CD4-positive, alpha-beta T cell (primary cell): ENCODE measurements at regions not wholly inside any gene's neighbourhood (a gene's known extent, or its start where the extent isn't known, plus 50 kb on each side); places are given as distances from the start of the nearest gene placed in this dataset.

Source experiments
- ATAC-seq: fragments of 200-7000 bp; cut with Tn5 transposase; one replicate; pipeline ENCODE4 v1.10.0; 2022; ENCODE audit warnings: mild to moderate bottlenecking; ENCODE audit not compliant: poor library complexity
- CTCF ChIA-PET: fragments of 350-600 bp; sonication (Branson Sonifier 250); formaldehyde crosslinking; loops from one replicate; lab custom pipeline; 2021; ENCODE audit warnings: antibody characterized with exemption, inconsistent platforms; lab: Charles Lee
- POLR2A ChIA-PET: fragments of 350-600 bp; sonication (Branson Sonifier 250); formaldehyde crosslinking; loops from one replicate; lab custom pipeline; 2021; ENCODE audit warnings: antibody characterized with exemption, inconsistent platforms; lab: Charles Lee
- DNase-seq, 14 experiments: peaks; one replicate each; pipeline ENCODE4 v3.0.0-alpha.2; 2013 to 2020; ENCODE audit warnings: mixed read lengths in 2 of 14
- H3K27ac ChIP-seq, 2 donors: one replicate each; pipeline versions ENCODE4 v1.5.1 to v1.7.0; 2013; ENCODE audit warnings: low read length in 2 of 2, low read depth in 1 of 2, mild to moderate bottlenecking in 1 of 2
- H3K27me3 ChIP-seq, 2 experiments: 1 replicate in 1 of 2; 2 replicates in 1 of 2; pipeline versions ENCODE4 v1.6.1 to v1.7.0; 2013; ENCODE audit warnings: low read length in 2 of 2, control low read depth in 1 of 2, mild to moderate bottlenecking in 1 of 2, moderate library complexity in 1 of 2; ENCODE audit not compliant: insufficient read depth in 2 of 2, control insufficient read depth in 1 of 2
- H3K36me3 ChIP-seq: one replicate; pipeline ENCODE4 v1.6.1; 2013; ENCODE audit warnings: low read length, control low read depth; ENCODE audit not compliant: insufficient read depth
- H3K4me1 ChIP-seq: one replicate; pipeline ENCODE4 v1.6.1; 2013; ENCODE audit warnings: low read length, control low read depth; ENCODE audit not compliant: insufficient read depth
- H3K4me3 ChIP-seq: one replicate; pipeline ENCODE4 v1.5.1; 2013; ENCODE audit warnings: mild to moderate bottlenecking, low read length, moderate library complexity
- H3K9me3 ChIP-seq, 2 experiments: 1 replicate in 1 of 2; 2 replicates in 1 of 2; pipeline versions ENCODE4 v1.6.1 to v1.7.0; 2013; ENCODE audit warnings: low read length in 2 of 2, mild to moderate bottlenecking in 2 of 2, control low read depth in 1 of 2, moderate library complexity in 1 of 2; ENCODE audit not compliant: control insufficient read depth in 1 of 2, insufficient read depth in 1 of 2
- H3K27ac Mint-ChIP-seq: one replicate; pipeline ENCODE4 v1.8.0; 2020; ENCODE audit warnings: mixed read lengths
- H3K27me3 Mint-ChIP-seq: one replicate; pipeline ENCODE4 v1.8.0; 2021; ENCODE audit warnings: mixed read lengths
- H3K36me3 Mint-ChIP-seq: one replicate; pipeline ENCODE4 v1.8.0; 2021; ENCODE audit warnings: low read depth, mixed read lengths
- H3K4me1 Mint-ChIP-seq: one replicate; pipeline ENCODE4 v1.8.0; 2021; ENCODE audit warnings: low read depth, mixed read lengths
- H3K4me3 Mint-ChIP-seq: one replicate; pipeline ENCODE4 v1.8.0; 2020; ENCODE audit warnings: mild to moderate bottlenecking, mixed read lengths
- H3K9me3 Mint-ChIP-seq: one replicate; pipeline ENCODE4 v1.8.0; 2020; ENCODE audit warnings: mixed read lengths
- intact Hi-C, 2 experiments: fragments of 100-400 bp; cut with DNase I in 1 of 2; cut with micrococcal nuclease in 1 of 2; formaldehyde crosslinking; loops; one replicate each; pipeline versions ENCODE4 v1.15.1 to v1.9.0; 2023 to 2025; cut with DNase I, micrococcal nuclease
- TF ChIP-seq, protein P1 (sequence below): fragments of 200-600 bp; IDR thresholded peaks from one replicate; pipeline ENCODE4 v1.8.0; 2022; ENCODE audit warnings: antibody characterized with exemption, mild to moderate bottlenecking

- H3K4me1 ChIP-seq, result no peaks in the 10 kb centered on the region
- CTCF ChIA-PET, result no interaction called here
- H3K27me3 ChIP-seq, result no peaks in the 10 kb centered on the region
- DNase-seq (no peak), ATAC-seq (no peak)
- H3K27ac ChIP-seq, result no peak overlapping the region
- Mint-ChIP-seq H3K27me3 (no peaks in the 10 kb centered on the region), H3K4me3 (no peak overlapping the region), H3K9me3 (no peaks in the 10 kb centered on the region), H3K4me1 (no peaks in the 10 kb centered on the region), H3K27ac (no peak overlapping the region), H3K36me3 (no peaks in the 10 kb centered on the region)
- POLR2A ChIA-PET, result no interaction called here
- H3K9me3 ChIP-seq, result peaks cover 0 to 2% of the 10 kb centered on the region in 2 experiments
- intact Hi-C loops, result no loop called here
- TF ChIP-seq, protein P1, sequence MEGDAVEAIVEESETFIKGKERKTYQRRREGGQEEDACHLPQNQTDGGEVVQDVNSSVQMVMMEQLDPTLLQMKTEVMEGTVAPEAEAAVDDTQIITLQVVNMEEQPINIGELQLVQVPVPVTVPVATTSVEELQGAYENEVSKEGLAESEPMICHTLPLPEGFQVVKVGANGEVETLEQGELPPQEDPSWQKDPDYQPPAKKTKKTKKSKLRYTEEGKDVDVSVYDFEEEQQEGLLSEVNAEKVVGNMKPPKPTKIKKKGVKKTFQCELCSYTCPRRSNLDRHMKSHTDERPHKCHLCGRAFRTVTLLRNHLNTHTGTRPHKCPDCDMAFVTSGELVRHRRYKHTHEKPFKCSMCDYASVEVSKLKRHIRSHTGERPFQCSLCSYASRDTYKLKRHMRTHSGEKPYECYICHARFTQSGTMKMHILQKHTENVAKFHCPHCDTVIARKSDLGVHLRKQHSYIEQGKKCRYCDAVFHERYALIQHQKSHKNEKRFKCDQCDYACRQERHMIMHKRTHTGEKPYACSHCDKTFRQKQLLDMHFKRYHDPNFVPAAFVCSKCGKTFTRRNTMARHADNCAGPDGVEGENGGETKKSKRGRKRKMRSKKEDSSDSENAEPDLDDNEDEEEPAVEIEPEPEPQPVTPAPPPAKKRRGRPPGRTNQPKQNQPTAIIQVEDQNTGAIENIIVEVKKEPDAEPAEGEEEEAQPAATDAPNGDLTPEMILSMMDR, result no peak
- no peak overlapping the region for H3K4me3 ChIP-seq
- no peaks in the 10 kb centered on the region for H3K36me3 ChIP-seq
These were observed 237.6 kb upstream of the SETMAR start for GRCh38 chr3:4065554-4065953.

DNA sequence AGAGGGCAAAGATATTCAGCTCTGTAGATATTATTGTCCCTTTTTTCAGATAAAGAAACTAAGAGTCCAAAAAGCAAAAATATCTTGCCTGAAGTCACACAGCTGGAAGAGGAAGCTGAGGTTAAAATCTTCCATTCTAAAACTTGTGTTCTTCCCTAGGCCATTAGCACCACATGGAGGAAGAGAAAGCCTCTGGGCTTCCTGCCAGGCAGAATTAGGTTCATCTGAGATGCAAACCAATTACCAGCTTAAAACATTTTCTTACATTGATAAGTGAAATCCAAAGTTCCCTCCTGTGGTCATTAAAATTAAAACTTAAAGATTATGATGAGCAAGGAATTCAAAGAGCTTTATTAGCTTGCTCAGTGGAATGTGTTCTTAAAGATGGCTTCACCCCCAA, 235.3 kb upstream of the SETMAR start:
- H3K27ac Mint-ChIP-seq, result no peak overlapping the region
- no peaks in the 10 kb centered on the region for H3K36me3 ChIP-seq
- POLR2A ChIA-PET, result no interaction called here
- H3K27me3 Mint-ChIP-seq, result no peaks in the 10 kb centered on the region
- H3K9me3 ChIP-seq, result peaks cover 0 to 3% of the 10 kb centered on the region in 2 experiments
- DNase-seq, result no peak
- no peaks in the 10 kb centered on the region for H3K27me3 ChIP-seq
- intact Hi-C loops, result no loop called here
- peaks cover 10% of the 10 kb centered on the region for H3K4me1 ChIP-seq
- no peak for ATAC-seq
- CTCF ChIA-PET, result no interaction called here
- TF ChIP-seq, protein P1, result no peak
- H3K27ac ChIP-seq, result no peak overlapping the region
- H3K4me3 Mint-ChIP-seq, result no peak overlapping the region
- H3K36me3 Mint-ChIP-seq, result peaks cover 3% of the 10 kb centered on the region
- peaks cover 6% of the 10 kb centered on the region for H3K9me3 Mint-ChIP-seq
- H3K4me3 ChIP-seq, result no peak overlapping the region
- no peaks in the 10 kb centered on the region for H3K4me1 Mint-ChIP-seq

- Mint-ChIP-seq H3K27me3 (no peaks in the 10 kb centered on the region), H3K27ac (no peak overlapping the region), H3K4me1 (no peaks in the 10 kb centered on the region), H3K36me3 (peaks cover 3% of the 10 kb centered on the region), H3K9me3 (peaks cover 7% of the 10 kb centered on the region), H3K4me3 (no peak overlapping the region)
- no peak overlapping the region for H3K4me3 ChIP-seq
- intact Hi-C loops, result no loop called here
- CTCF ChIA-PET, result no interaction called here
- no peak overlapping the region for H3K27ac ChIP-seq
- H3K36me3 ChIP-seq, result no peaks in the 10 kb centered on the region
- no peak for DNase-seq
- H3K27me3 ChIP-seq, result no peaks in the 10 kb centered on the region
- TF ChIP-seq, protein P1, result no peak
- POLR2A ChIA-PET, result no interaction called here
- peaks cover 0 to 3% of the 10 kb centered on the region in 2 experiments for H3K9me3 ChIP-seq
- H3K4me1 ChIP-seq, result peaks cover 10% of the 10 kb centered on the region
- no peak for ATAC-seq
These were observed 233.4 kb upstream of the SETMAR start for GRCh38 chr3:4069796-4070195.
